Choroid plexus epithelial cell (primary cell): ENCODE measurements at regions not wholly inside any gene's neighbourhood (a gene's known extent, or its start where the extent isn't known, plus 50 kb on each side); places are given as distances from the start of the nearest gene placed in this dataset.

Source experiments
- DNase-seq: peaks from one replicate; pipeline ENCODE4 v3.0.0-alpha.2; 2010; ENCODE audit warnings: low read depth
- H3K4me3 ChIP-seq: 2 replicates; pipeline ENCODE4 v1.5.1; 2011; ENCODE audit warnings: low read depth, mild to moderate bottlenecking, control low read depth, low read length, moderate library complexity
- CTCF ChIP-seq: conservative IDR thresholded peaks from 2 replicates; pipeline ENCODE4 v1.5.1; 2011; ENCODE audit warnings: low read depth, mild to moderate bottlenecking, control low read depth, inconsistent platforms, low read length, moderate library complexity

GRCh38 chr9:90948156-90948555, 146.5 kb downstream of the SYK start:
- H3K4me3 ChIP-seq, result no peak overlapping the region
- no peak for DNase-seq
- TF ChIP-seq CTCF, result no peak

- DNase-seq, result no peak
- no peak overlapping the region for H3K4me3 ChIP-seq
- TF ChIP-seq CTCF, result no peak
These were observed 149.0 kb downstream of the SYK start for GRCh38 chr9:90950600-90950999.

- no peak for DNase-seq
- no peak overlapping the region for H3K4me3 ChIP-seq
- no peak for TF ChIP-seq CTCF
These were observed 151.6 kb downstream of the SYK start for GRCh38 chr9:90953200-90953599.

- no peak for DNase-seq
- no peak for TF ChIP-seq CTCF
- no peak overlapping the region for H3K4me3 ChIP-seq
These were observed 152.2 kb downstream of the SYK start for GRCh38 chr9:90953805-90954204.

- no peak for TF ChIP-seq CTCF
- DNase-seq, result peak; percentile 34
- no peak overlapping the region for H3K4me3 ChIP-seq
These were observed 154.6 kb downstream of the SYK start for GRCh38 chr9:90956026-90956810.

- no peak for TF ChIP-seq CTCF
- DNase-seq, result no peak
- H3K4me3 ChIP-seq, result no peak overlapping the region
These were observed 156.7 kb downstream of the SYK start for GRCh38 chr9:90958328-90958727.

GRCh38 chr9:90960941-90961340, 159.3 kb downstream of the SYK start:
- peak; percentile 30 for DNase-seq
- no peak overlapping the region for H3K4me3 ChIP-seq
- no peak for TF ChIP-seq CTCF
